ENCODE measurements at regions not wholly inside any gene's neighbourhood (a gene's known extent, or its start where the extent isn't known, plus 50 kb on each side); places are given as distances from the start of the nearest gene placed in this dataset.

DNA sequence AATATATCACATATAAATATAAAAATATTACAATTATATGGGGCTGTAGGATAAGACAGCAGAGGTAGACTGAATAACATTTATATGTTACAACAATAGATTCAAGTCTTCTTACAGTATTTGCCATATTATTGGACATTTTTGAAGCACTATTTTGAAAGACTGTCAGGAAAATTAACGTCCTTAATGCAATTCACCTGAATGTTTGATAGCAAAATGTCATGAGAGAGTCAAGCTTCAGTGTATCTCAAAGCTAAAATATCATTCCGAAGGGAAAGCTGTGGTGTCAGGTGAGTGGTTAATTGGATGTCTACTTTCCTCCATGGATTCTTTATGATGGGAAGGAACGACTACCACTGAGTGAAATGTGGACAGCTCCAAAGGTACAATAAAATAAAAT is 1004.0 kb downstream of the HACE1 start:
- Histone ChIP-seq H3K9me3 (ENCODE audit: control extremely low read depth in 1 of 5, control insufficient read depth in 4 of 5, insufficient read depth in 2 of 5, low read depth in 1 of 5, low read length in 4 of 5) (no peaks in the 10 kb centered on the region), H3K4me1 (ENCODE audit: control extremely low read depth in 1 of 4, control insufficient read depth in 4 of 4, insufficient read depth in 4 of 4, low read length in 3 of 4) (no peaks in the 10 kb centered on the region), H3K4me3 (ENCODE audit: control insufficient read depth in 1 of 7, extremely low read depth in 1 of 7, insufficient read depth in 4 of 7, low read depth in 2 of 7, low read length in 6 of 7) (no peak overlapping the region), H3K27ac (ENCODE audit: insufficient read depth in 1 of 2, low read depth in 1 of 2, low read length in 2 of 2, poor library complexity in 1 of 2, severe bottlenecking in 2 of 2) (no peak overlapping the region), H3K27me3 (replicated peaks in 2 of 5; ENCODE audit: control insufficient read depth in 4 of 5, insufficient read depth in 5 of 5, low read length in 4 of 5) (no peaks in the 10 kb centered on the region), H3K36me3 (ENCODE audit: control insufficient read depth in 4 of 4, insufficient read depth in 4 of 4, low read length in 3 of 4) (no peaks in the 10 kb centered on the region)
- no peak for DNase-seq
- ChIA-PET CTCF (no interaction called here), POLR2A (no interaction called here)
- 90% methylated on average over 2 of the region's 3 CpGs for WGBS (ENCODE audit: insufficient coverage)

DNA sequence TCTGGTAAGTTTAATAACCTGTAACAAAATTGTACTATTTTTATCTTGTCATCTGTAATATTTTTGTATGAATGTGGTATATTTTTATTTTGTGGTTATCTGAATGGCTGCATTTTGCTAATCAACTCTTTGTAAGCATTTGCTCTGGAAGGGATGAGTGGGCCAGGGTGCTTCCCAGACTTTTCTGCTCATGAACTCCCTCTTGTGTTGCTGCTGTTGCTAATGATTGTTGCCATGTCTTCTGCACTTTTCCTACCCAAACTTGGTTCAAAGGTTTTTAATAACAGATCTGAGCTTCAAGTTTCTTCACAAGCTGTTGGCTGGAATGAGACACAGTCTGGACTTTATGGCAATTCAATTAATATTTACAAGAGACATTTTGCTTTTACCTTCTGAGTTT is 1005.7 kb downstream of the HACE1 start:
- POLR2A ChIA-PET = interaction anchor here (0.6 kb wide), 1 partner anchor 508 kb away, joined by 3 read pairs; no protein-coding TSS in a partner anchor
- H3K36me3 ChIP-seq (ENCODE audit: control insufficient read depth in 4 of 4, insufficient read depth in 4 of 4, low read length in 3 of 4) = no peaks in the 10 kb centered on the region
- DNase-seq = no peak
- no peak overlapping the region for H3K4me3 ChIP-seq (ENCODE audit: control insufficient read depth in 1 of 7, extremely low read depth in 1 of 7, insufficient read depth in 4 of 7, low read depth in 2 of 7, low read length in 6 of 7)
- no peaks in the 10 kb centered on the region for H3K9me3 ChIP-seq (ENCODE audit: control extremely low read depth in 1 of 5, control insufficient read depth in 4 of 5, insufficient read depth in 2 of 5, low read depth in 1 of 5, low read length in 4 of 5)
- no peaks in the 10 kb centered on the region for H3K27me3 ChIP-seq (replicated peaks in 2 of 5; ENCODE audit: control insufficient read depth in 4 of 5, insufficient read depth in 5 of 5, low read length in 4 of 5)
- CTCF ChIA-PET = no interaction called here
- H3K27ac ChIP-seq (ENCODE audit: insufficient read depth in 1 of 2, low read depth in 1 of 2, low read length in 2 of 2, poor library complexity in 1 of 2, severe bottlenecking in 2 of 2) = no peak overlapping the region
- H3K4me1 ChIP-seq (ENCODE audit: control extremely low read depth in 1 of 4, control insufficient read depth in 4 of 4, insufficient read depth in 4 of 4, low read length in 3 of 4) = no peaks in the 10 kb centered on the region

DNA sequence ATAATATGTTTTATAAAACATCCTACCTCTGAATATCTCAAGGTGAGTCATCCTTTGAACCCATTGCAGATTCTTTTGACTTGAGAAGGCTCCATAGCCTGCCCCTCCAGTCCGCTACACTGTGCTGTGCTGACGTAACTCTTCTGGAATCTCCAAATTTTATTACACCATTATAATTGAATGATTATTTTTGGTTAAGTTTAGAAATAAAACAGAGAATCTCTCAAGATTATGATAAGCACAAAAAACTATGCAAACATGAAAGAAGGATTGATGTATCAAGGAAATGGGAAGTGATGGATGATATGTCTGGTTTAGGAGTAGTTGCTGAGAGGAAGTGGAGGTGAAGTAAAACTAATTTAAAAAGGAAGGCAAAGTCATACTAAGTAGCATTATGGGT is 1021.3 kb downstream of the HACE1 start:
- no peaks in the 10 kb centered on the region for H3K4me1 ChIP-seq (ENCODE audit: control extremely low read depth in 1 of 4, control insufficient read depth in 4 of 4, insufficient read depth in 4 of 4, low read length in 3 of 4)
- H3K27me3 ChIP-seq (replicated peaks in 2 of 5; ENCODE audit: control insufficient read depth in 4 of 5, insufficient read depth in 5 of 5, low read length in 4 of 5) = no peaks in the 10 kb centered on the region
- no CpG with 5 or more reads among the region's 2 CpGs for WGBS (ENCODE audit: insufficient coverage)
- no peaks in the 10 kb centered on the region for H3K36me3 ChIP-seq (ENCODE audit: control insufficient read depth in 4 of 4, insufficient read depth in 4 of 4, low read length in 3 of 4)
- no peaks in the 10 kb centered on the region for H3K9me3 ChIP-seq (ENCODE audit: control extremely low read depth in 1 of 5, control insufficient read depth in 4 of 5, insufficient read depth in 2 of 5, low read depth in 1 of 5, low read length in 4 of 5)
- no peak overlapping the region for H3K4me3 ChIP-seq (ENCODE audit: control insufficient read depth in 1 of 7, extremely low read depth in 1 of 7, insufficient read depth in 4 of 7, low read depth in 2 of 7, low read length in 6 of 7)
- no peak overlapping the region for H3K27ac ChIP-seq (ENCODE audit: insufficient read depth in 1 of 2, low read depth in 1 of 2, low read length in 2 of 2, poor library complexity in 1 of 2, severe bottlenecking in 2 of 2)
- CTCF ChIA-PET = no interaction called here
- POLR2A ChIA-PET = no interaction called here
- DNase-seq = no peak

- POLR2A ChIA-PET = no interaction called here
- no peak overlapping the region for H3K27ac ChIP-seq (ENCODE audit: insufficient read depth in 1 of 2, low read depth in 1 of 2, low read length in 2 of 2, poor library complexity in 1 of 2, severe bottlenecking in 2 of 2)
- H3K9me3 ChIP-seq (ENCODE audit: control extremely low read depth in 1 of 5, control insufficient read depth in 4 of 5, insufficient read depth in 2 of 5, low read depth in 1 of 5, low read length in 4 of 5) = no peaks in the 10 kb centered on the region
- no peaks in the 10 kb centered on the region for H3K27me3 ChIP-seq (replicated peaks in 2 of 5; ENCODE audit: control insufficient read depth in 4 of 5, insufficient read depth in 5 of 5, low read length in 4 of 5)
- no peak overlapping the region for H3K4me3 ChIP-seq (ENCODE audit: control insufficient read depth in 1 of 7, extremely low read depth in 1 of 7, insufficient read depth in 4 of 7, low read depth in 2 of 7, low read length in 6 of 7)
- H3K36me3 ChIP-seq (ENCODE audit: control insufficient read depth in 4 of 4, insufficient read depth in 4 of 4, low read length in 3 of 4) = no peaks in the 10 kb centered on the region
- H3K4me1 ChIP-seq (ENCODE audit: control extremely low read depth in 1 of 4, control insufficient read depth in 4 of 4, insufficient read depth in 4 of 4, low read length in 3 of 4) = no peaks in the 10 kb centered on the region
- no peak for DNase-seq
- CTCF ChIA-PET = no interaction called here
- WGBS (ENCODE audit: insufficient coverage) = 50% methylated on average over 1 of the region's 2 CpGs
Observed at GRCh38 chr6:103826209-103826608, 1033.5 kb downstream of the HACE1 start.

DNA sequence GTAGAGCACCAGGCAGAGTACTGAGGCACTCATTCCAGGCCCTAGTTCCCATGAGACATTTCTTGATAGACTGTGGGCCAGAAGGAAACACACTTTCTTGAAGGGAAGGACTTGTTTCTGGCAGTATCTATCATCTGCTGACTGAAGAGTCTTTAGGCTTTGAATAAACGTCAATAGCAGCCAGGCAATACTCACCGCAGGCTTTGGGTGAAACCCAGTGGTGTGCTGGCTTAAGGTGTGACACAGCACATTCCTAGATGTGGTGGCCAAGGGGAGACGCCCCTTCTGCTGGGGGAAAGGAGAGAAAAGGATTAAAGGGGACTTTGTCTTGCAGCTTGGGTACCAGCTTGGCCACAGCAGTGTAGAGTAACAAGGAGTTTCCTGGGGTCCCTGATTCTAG is 1039.6 kb downstream of the HACE1 start:
- H3K36me3 ChIP-seq (ENCODE audit: control insufficient read depth in 4 of 4, insufficient read depth in 4 of 4, low read length in 3 of 4) = no peaks in the 10 kb centered on the region
- CTCF ChIA-PET = no interaction called here
- no peaks in the 10 kb centered on the region for H3K27me3 ChIP-seq (replicated peaks in 2 of 5; ENCODE audit: control insufficient read depth in 4 of 5, insufficient read depth in 5 of 5, low read length in 4 of 5)
- WGBS (ENCODE audit: insufficient coverage) = 84% methylated on average over 3 of the region's 3 CpGs
- no peak overlapping the region for H3K4me3 ChIP-seq (ENCODE audit: control insufficient read depth in 1 of 7, extremely low read depth in 1 of 7, insufficient read depth in 4 of 7, low read depth in 2 of 7, low read length in 6 of 7)
- H3K9me3 ChIP-seq (ENCODE audit: control extremely low read depth in 1 of 5, control insufficient read depth in 4 of 5, insufficient read depth in 2 of 5, low read depth in 1 of 5, low read length in 4 of 5) = no peaks in the 10 kb centered on the region
- DNase-seq = no peak
- POLR2A ChIA-PET = no interaction called here
- H3K27ac ChIP-seq (ENCODE audit: insufficient read depth in 1 of 2, low read depth in 1 of 2, low read length in 2 of 2, poor library complexity in 1 of 2, severe bottlenecking in 2 of 2) = no peak overlapping the region
- H3K4me1 ChIP-seq (ENCODE audit: control extremely low read depth in 1 of 4, control insufficient read depth in 4 of 4, insufficient read depth in 4 of 4, low read length in 3 of 4) = no peaks in the 10 kb centered on the region

- H3K9me3 ChIP-seq (ENCODE audit: control extremely low read depth in 1 of 5, control insufficient read depth in 4 of 5, insufficient read depth in 2 of 5, low read depth in 1 of 5, low read length in 4 of 5) = no peaks in the 10 kb centered on the region
- 77% methylated on average over 2 of the region's 3 CpGs for WGBS (ENCODE audit: insufficient coverage)
- H3K4me3 ChIP-seq (ENCODE audit: control insufficient read depth in 1 of 7, extremely low read depth in 1 of 7, insufficient read depth in 4 of 7, low read depth in 2 of 7, low read length in 6 of 7) = no peak overlapping the region
- ChIA-PET CTCF (no interaction called here), POLR2A (no interaction called here)
- no peaks in the 10 kb centered on the region for H3K4me1 ChIP-seq (ENCODE audit: control extremely low read depth in 1 of 4, control insufficient read depth in 4 of 4, insufficient read depth in 4 of 4, low read length in 3 of 4)
- no peak for DNase-seq
- H3K36me3 ChIP-seq (ENCODE audit: control insufficient read depth in 4 of 4, insufficient read depth in 4 of 4, low read length in 3 of 4) = no peaks in the 10 kb centered on the region
- H3K27ac ChIP-seq (ENCODE audit: insufficient read depth in 1 of 2, low read depth in 1 of 2, low read length in 2 of 2, poor library complexity in 1 of 2, severe bottlenecking in 2 of 2) = no peak overlapping the region
- H3K27me3 ChIP-seq (replicated peaks in 2 of 5; ENCODE audit: control insufficient read depth in 4 of 5, insufficient read depth in 5 of 5, low read length in 4 of 5) = no peaks in the 10 kb centered on the region
Observed at GRCh38 chr6:103819509-103819908, 1040.2 kb downstream of the HACE1 start.

DNA sequence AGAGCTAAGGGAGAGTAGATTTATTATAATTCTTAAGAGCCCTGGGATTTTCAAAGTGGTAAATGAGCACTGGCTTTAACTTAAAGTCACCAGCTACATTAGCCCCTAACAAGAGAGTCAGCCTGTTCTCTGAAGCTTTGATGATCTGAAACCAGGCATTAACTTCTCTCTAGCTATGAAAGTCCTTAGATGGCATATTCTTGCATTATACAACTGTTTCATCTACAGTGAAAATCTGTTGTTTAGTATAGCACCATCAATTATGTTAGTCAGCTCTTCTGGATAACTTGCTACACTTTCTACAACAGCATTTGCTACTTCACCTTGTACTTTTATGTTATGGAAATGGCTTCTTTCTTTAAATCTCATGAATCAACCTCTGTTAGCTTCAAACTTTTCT is 1046.7 kb downstream of the HACE1 start:
- Histone ChIP-seq H3K4me1 (ENCODE audit: control extremely low read depth in 1 of 4, control insufficient read depth in 4 of 4, insufficient read depth in 4 of 4, low read length in 3 of 4) (no peaks in the 10 kb centered on the region), H3K27ac (ENCODE audit: insufficient read depth in 1 of 2, low read depth in 1 of 2, low read length in 2 of 2, poor library complexity in 1 of 2, severe bottlenecking in 2 of 2) (no peak overlapping the region), H3K27me3 (replicated peaks in 2 of 5; ENCODE audit: control insufficient read depth in 4 of 5, insufficient read depth in 5 of 5, low read length in 4 of 5) (no peaks in the 10 kb centered on the region), H3K36me3 (ENCODE audit: control insufficient read depth in 4 of 4, insufficient read depth in 4 of 4, low read length in 3 of 4) (no peaks in the 10 kb centered on the region), H3K9me3 (ENCODE audit: control extremely low read depth in 1 of 5, control insufficient read depth in 4 of 5, insufficient read depth in 2 of 5, low read depth in 1 of 5, low read length in 4 of 5) (no peaks in the 10 kb centered on the region), H3K4me3 (ENCODE audit: control insufficient read depth in 1 of 7, extremely low read depth in 1 of 7, insufficient read depth in 4 of 7, low read depth in 2 of 7, low read length in 6 of 7) (no peak overlapping the region)
- no peak for DNase-seq
- ChIA-PET CTCF (no interaction called here), POLR2A (no interaction called here)
